H1 (cell line): ENCODE measurements at regions not wholly inside any gene's neighbourhood (a gene's known extent, or its start where the extent isn't known, plus 50 kb on each side); places are given as distances from the start of the nearest gene placed in this dataset.

Experiments used
- CTCF ChIA-PET: fragments of 300-600 bp; sonication (Branson Sonifier 250); formaldehyde crosslinking; loops from one replicate; lab custom pipeline; 2021; ENCODE audit not compliant: partially characterized antibody; lab: Charles Lee
- POLR2A ChIA-PET: fragments of 300-600 bp; sonication (Branson Sonifier 250); formaldehyde crosslinking; loops from one replicate; lab custom pipeline; 2021; ENCODE audit warnings: inconsistent platforms; ENCODE audit not compliant: partially characterized antibody; lab: Charles Lee
- DNase-seq, 2 experiments: peaks; one replicate each; pipeline versions ENCODE4 v3.0.0 to v3.0.0-alpha.2; 2010 to 2022; ENCODE audit warnings: low spot score in 2 of 2, low read depth in 1 of 2, mixed read lengths in 1 of 2
- FAIRE-seq: peaks from 2 replicates; lab custom pipeline; 2011; peaks lifted over from hg19 to GRCh38; lab: Jason Lieb, UNC
- H2AFZ ChIP-seq: 2 replicates; pipeline ENCODE4 v1.8.1; 2012; ENCODE audit warnings: low read length, inconsistent platforms
- H2AK5ac ChIP-seq: 2 replicates; pipeline ENCODE4 v1.6.1; 2013; ENCODE audit warnings: low read depth, low read length
- H2BK120ac ChIP-seq: replicated peaks from 2 replicates; pipeline ENCODE3; 2013; ENCODE audit warnings: low read depth, low read length, inconsistent platforms
- H2BK12ac ChIP-seq: 2 replicates; pipeline ENCODE4 v1.6.1; 2013; ENCODE audit warnings: low read depth, low read length
- H2BK15ac ChIP-seq: 2 replicates; pipeline ENCODE4 v1.6.1; 2013; ENCODE audit warnings: low read length
- H2BK20ac ChIP-seq: 2 replicates; pipeline ENCODE4 v1.6.1; 2013; ENCODE audit warnings: low read length
- H2BK5ac ChIP-seq: 2 replicates; pipeline ENCODE4 v1.6.1; 2013; ENCODE audit warnings: low read depth, low read length
- H3K14ac ChIP-seq: 2 replicates; pipeline ENCODE4 v1.6.1; 2013; ENCODE audit warnings: inconsistent platforms; ENCODE audit not compliant: insufficient read length
- H3K18ac ChIP-seq: 2 replicates; pipeline ENCODE4 v1.6.1; 2013; ENCODE audit warnings: low read length; ENCODE audit errors: extremely low read depth
- H3K23ac ChIP-seq: 2 replicates; pipeline ENCODE4 v1.6.1; 2013; ENCODE audit warnings: inconsistent platforms; ENCODE audit not compliant: insufficient read length
- H3K23me2 ChIP-seq: 2 replicates; pipeline ENCODE4 v1.6.1; 2013; ENCODE audit warnings: low read depth, low read length
- H3K27ac ChIP-seq: 2 replicates; pipeline ENCODE4 v1.6.1; 2011; ENCODE audit warnings: low read depth, low read length, inconsistent platforms
- H3K27me3 ChIP-seq, 4 experiments: replicated peaks in 1 of 4; 1 replicate in 1 of 4; 2 replicates in 3 of 4; pipeline versions ENCODE4 v1.6.1 to v1.8.1; 2011 to 2013; ENCODE audit warnings: low read length in 3 of 4, mild to moderate bottlenecking in 3 of 4, inconsistent platforms in 2 of 4, mixed read lengths in 2 of 4, moderate library complexity in 1 of 4; ENCODE audit not compliant: control insufficient read depth in 3 of 4, insufficient read depth in 3 of 4; ENCODE audit errors: extremely low read depth in 1 of 4
- H3K36me3 ChIP-seq, 4 experiments: 2 replicates each; pipeline versions ENCODE4 v1.6.1 to v1.8.1; 2011 to 2013; ENCODE audit warnings: mild to moderate bottlenecking in 4 of 4, low read length in 3 of 4, moderate library complexity in 2 of 4, control low read depth in 1 of 4, inconsistent platforms in 1 of 4; ENCODE audit not compliant: insufficient read depth in 4 of 4, control insufficient read depth in 2 of 4
- H3K4ac ChIP-seq: replicated peaks from 2 replicates; pipeline ENCODE3; 2013; ENCODE audit warnings: low read length, low read depth, mixed read lengths, inconsistent platforms; ENCODE audit not compliant: insufficient read length
- H3K4me1 ChIP-seq, 4 experiments: replicated peaks in 1 of 4; 1 replicate in 1 of 4; 2 replicates in 3 of 4; pipeline versions ENCODE4 v1.6.1 to v1.8.1; 2011 to 2013; ENCODE audit warnings: low read length in 3 of 4, inconsistent platforms in 2 of 4, mixed read lengths in 1 of 4; ENCODE audit not compliant: insufficient read depth in 4 of 4, control insufficient read depth in 3 of 4
- H3K4me2 ChIP-seq, 2 experiments: 2 replicates each; pipeline versions ENCODE4 v1.6.1 to v1.8.1; 2011 to 2013; ENCODE audit warnings: low read depth in 2 of 2, low read length in 2 of 2, control low read depth in 1 of 2, inconsistent platforms in 1 of 2, mild to moderate bottlenecking in 1 of 2; ENCODE audit not compliant: insufficient read depth in 1 of 2
- H3K4me3 ChIP-seq, 4 experiments: fragments of 200-600, 300-600 bp in 1 of 4; sonication (generic), shearing (Covaris generic), sonication (Bioruptor Twin) in 1 of 4; 2 replicates each; pipeline versions ENCODE4 v1.5.1 to v1.8.1; 2011 to 2016; ENCODE audit warnings: low read length in 4 of 4, low read depth in 3 of 4, control low read depth in 2 of 4, inconsistent platforms in 2 of 4, mild to moderate bottlenecking in 2 of 4, mixed read lengths in 1 of 4, moderate library complexity in 1 of 4; ENCODE audit not compliant: insufficient read depth in 2 of 4; ENCODE audit errors: extremely low read depth in 1 of 4
- H3K56ac ChIP-seq: replicated peaks from 2 replicates; pipeline ENCODE3; 2013; ENCODE audit warnings: low read depth, mild to moderate bottlenecking, mixed read lengths, low read length, inconsistent platforms; ENCODE audit not compliant: insufficient read length
- H3K79me1 ChIP-seq: 2 replicates; pipeline ENCODE4 v1.6.1; 2013; ENCODE audit warnings: low read depth, low read length, control low read depth
- H3K79me2 ChIP-seq, 2 experiments: 2 replicates each; pipeline versions ENCODE4 v1.6.1 to v1.8.1; 2012 to 2013; ENCODE audit warnings: low read length in 2 of 2, mild to moderate bottlenecking in 2 of 2, inconsistent platforms in 1 of 2; ENCODE audit not compliant: insufficient read depth in 2 of 2, control insufficient read depth in 1 of 2
- H3K9ac ChIP-seq, 4 experiments: replicated peaks in 1 of 4; 1 replicate in 1 of 4; 2 replicates in 3 of 4; pipeline versions ENCODE4 v1.6.1 to v1.8.1; 2011 to 2013; ENCODE audit warnings: low read depth in 3 of 4, low read length in 3 of 4, control low read depth in 2 of 4, mild to moderate bottlenecking in 2 of 4, moderate library complexity in 2 of 4, inconsistent platforms in 1 of 4; ENCODE audit errors: extremely low read depth in 1 of 4
- H3K9me3 ChIP-seq, 2 experiments: 2 replicates each; pipeline versions ENCODE4 v1.6.1 to v1.8.1; 2012 to 2013; ENCODE audit warnings: mild to moderate bottlenecking in 2 of 2, moderate library complexity in 2 of 2, control low read depth in 1 of 2, inconsistent platforms in 1 of 2, low read depth in 1 of 2, low read length in 1 of 2, mixed read lengths in 1 of 2; ENCODE audit not compliant: insufficient read depth in 2 of 2
- H4K20me1 ChIP-seq, 2 experiments: replicated peaks in 1 of 2; 2 replicates each; pipeline versions ENCODE3 to v1.8.1; 2011 to 2013; ENCODE audit warnings: inconsistent platforms in 2 of 2, low read length in 2 of 2, mild to moderate bottlenecking in 1 of 2; ENCODE audit not compliant: insufficient read depth in 2 of 2, control insufficient read depth in 1 of 2
- H4K5ac ChIP-seq: 2 replicates; pipeline ENCODE4 v1.6.1; 2013; ENCODE audit warnings: low read length, low read depth, mixed read lengths, inconsistent platforms; ENCODE audit not compliant: insufficient read length
- H4K8ac ChIP-seq: 2 replicates; pipeline ENCODE4 v1.8.0; 2013; ENCODE audit warnings: mild to moderate bottlenecking, moderate library complexity, low read length, inconsistent platforms; ENCODE audit not compliant: insufficient read depth; ENCODE audit errors: extremely low read depth
- H4K91ac ChIP-seq: replicated peaks from 2 replicates; pipeline ENCODE3; 2013; ENCODE audit warnings: low read length, mixed read lengths, inconsistent platforms; ENCODE audit not compliant: insufficient read length
- CBX5 ChIP-seq: fragments of 300-800, 300-1000 bp; sonication (generic); IDR thresholded peaks from 2 replicates; pipeline ENCODE4 v1.7.1; 2016; ENCODE audit warnings: antibody characterized with exemption, low read length, low read depth
- CEBPB ChIP-seq: IDR thresholded peaks from 2 replicates; pipeline ENCODE4 v1.6.1; 2012; ENCODE audit warnings: low read depth, low read length
- EGR1 ChIP-seq: IDR thresholded peaks from 2 replicates; pipeline ENCODE4 v1.6.1; 2011; ENCODE audit warnings: low read depth, low read length, borderline replicate concordance
- EZH2 ChIP-seq: fragments of 200-600 bp; sonication (generic); IDR thresholded peaks from 2 replicates; pipeline ENCODE4 v1.7.1; 2012; ENCODE audit warnings: low read depth, mild to moderate bottlenecking, moderate library complexity, low read length, inconsistent platforms; ENCODE audit not compliant: severe bottlenecking
- HDAC2 ChIP-seq, 2 experiments: fragments of 300-600 bp in 1 of 2; sonication (generic) in 1 of 2; IDR thresholded peaks; 2 replicates each; pipeline ENCODE4 v1.6.1; 2011 to 2012; ENCODE audit warnings: low read depth in 2 of 2, low read length in 2 of 2, mild to moderate bottlenecking in 2 of 2, moderate library complexity in 2 of 2, borderline replicate concordance in 1 of 2, inconsistent platforms in 1 of 2
- KDM5A ChIP-seq: fragments of 200-600 bp; IDR thresholded peaks from 2 replicates; pipeline ENCODE4 v1.7.1; 2012; ENCODE audit warnings: mild to moderate bottlenecking, low read length, inconsistent platforms, mixed read lengths
- NANOG ChIP-seq: IDR thresholded peaks from 2 replicates; pipeline ENCODE4 v1.6.1; 2011; ENCODE audit warnings: low read length, low read depth, mild to moderate bottlenecking, inconsistent platforms; ENCODE audit not compliant: insufficient read depth, poor library complexity, severe bottlenecking
- POU5F1 ChIP-seq: IDR thresholded peaks from 2 replicates; pipeline ENCODE4 v1.6.1; 2011; ENCODE audit warnings: low read depth, mild to moderate bottlenecking, low read length, moderate library complexity
- RXRA ChIP-seq: IDR thresholded peaks from 2 replicates; pipeline ENCODE4 v1.6.1; 2011; ENCODE audit warnings: low read depth, mild to moderate bottlenecking, low read length, moderate library complexity; ENCODE audit not compliant: insufficient read depth
- SIRT6 ChIP-seq: IDR thresholded peaks from one replicate; pipeline ENCODE4 v1.7.1; 2012; ENCODE audit warnings: low read length, inconsistent platforms
- TAF1 ChIP-seq: IDR thresholded peaks from 2 replicates; pipeline ENCODE4 v1.6.1; 2011; ENCODE audit warnings: mild to moderate bottlenecking, low read depth, low read length
- TCF12 ChIP-seq: IDR thresholded peaks from 2 replicates; pipeline ENCODE4 v1.6.1; 2011; ENCODE audit warnings: low read depth, mild to moderate bottlenecking, low read length
- WGBS, 2 experiments: shearing (Covaris generic) in 1 of 2; methylation state at CpG; one replicate each; pipeline versions ENCODE4 v1.1.6 to v1.1.7; 2013 to 2015; ENCODE audit warnings: low lambda C conversion rate in 2 of 2, mixed read lengths in 2 of 2, inconsistent platforms in 1 of 2, low coverage in 1 of 2, missing lambda C conversion rate in 1 of 2; ENCODE audit not compliant: insufficient replicate concordance in 2 of 2, insufficient coverage in 1 of 2, insufficient read length in 1 of 2; ENCODE audit errors: extremely low coverage in 1 of 2, missing lambda C conversion rate in 1 of 2; 5-methylcytosine and 5-hydroxymethylcytosine counted together
- TF ChIP-seq, protein P1 (sequence below): IDR thresholded peaks from 2 replicates; pipeline ENCODE4 v1.6.1; 2011; ENCODE audit warnings: low read depth, mild to moderate bottlenecking, low read length; ENCODE audit not compliant: insufficient read depth

DNA sequence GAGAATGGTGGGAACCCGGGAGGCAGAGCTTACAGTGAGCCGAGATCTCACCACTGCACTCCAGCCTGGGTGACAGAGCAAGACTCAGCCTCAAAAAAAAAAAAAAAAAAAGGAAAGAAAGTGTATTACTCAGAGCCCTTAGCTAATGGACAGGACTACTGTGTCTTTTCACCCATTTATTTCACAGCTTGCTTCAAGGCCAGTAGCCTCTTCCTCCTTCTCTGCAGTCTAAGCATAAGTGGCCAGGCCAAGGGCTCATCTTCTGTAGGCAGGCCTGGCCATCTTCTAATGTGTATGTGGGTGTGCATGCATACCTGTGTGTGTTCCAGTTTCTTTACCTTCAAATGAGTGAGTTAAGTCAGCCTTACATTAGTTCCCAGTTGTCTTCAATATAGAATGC lies 94.8 kb upstream of the GDF10 start:
- H4K20me1 ChIP-seq = no peaks in the 10 kb centered on the region
- no peak for FAIRE-seq
- 100% methylated on average over 2 of the region's 2 CpGs; no CpG with 5 or more reads in 1 of the 2 experiments for WGBS, 2 experiments
- H2BK120ac ChIP-seq = no peak overlapping the region
- H3K36me3 ChIP-seq = no peaks in the 10 kb centered on the region
- no peak overlapping the region for H4K8ac ChIP-seq
- no peak overlapping the region for H2BK12ac ChIP-seq
- no peaks in the 10 kb centered on the region for H3K27me3 ChIP-seq
- H3K4me2 ChIP-seq = no peak overlapping the region
- no peak overlapping the region for H2BK5ac ChIP-seq
- H2AK5ac ChIP-seq = no peak overlapping the region
- H3K23ac ChIP-seq = no peak overlapping the region
- H3K14ac ChIP-seq = no peak overlapping the region
- no peak for TF ChIP-seq CBX5
- TF ChIP-seq SIRT6 = no peak
- no peak for TF ChIP-seq TAF1
- TF ChIP-seq POU5F1 = no peak
- no peak for TF ChIP-seq NANOG
- TF ChIP-seq EGR1 = no peak
- TF ChIP-seq, protein P1, sequence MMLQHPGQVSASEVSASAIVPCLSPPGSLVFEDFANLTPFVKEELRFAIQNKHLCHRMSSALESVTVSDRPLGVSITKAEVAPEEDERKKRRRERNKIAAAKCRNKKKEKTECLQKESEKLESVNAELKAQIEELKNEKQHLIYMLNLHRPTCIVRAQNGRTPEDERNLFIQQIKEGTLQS = no peak
- no peak for TF ChIP-seq KDM5A
- TF ChIP-seq EZH2 = no peak
- no peak for TF ChIP-seq RXRA
- TF ChIP-seq TCF12 = no peak
- TF ChIP-seq HDAC2 (IDR thresholded peaks at IDR 0.05; ENCODE audit: borderline replicate concordance in 1 of 2, low read depth in 2 of 2, low read length in 2 of 2) = no peak
- no peak for TF ChIP-seq CEBPB
- TF ChIP-seq, all 59 proteins: peak for 0
- Histone ChIP-seq H4K5ac (no peak overlapping the region), H2BK15ac (no peak overlapping the region), H2BK20ac (no peak overlapping the region), H3K56ac (no peak overlapping the region), H4K91ac (no peak overlapping the region), H3K79me2 (no peaks in the 10 kb centered on the region), H3K79me1 (no peaks in the 10 kb centered on the region), H3K4ac (no peak overlapping the region), H3K4me1 (peaks cover 0 to under 1% (median 0%) of the 10 kb centered on the region in 4 experiments; a peak in 1 of 7 replicates), H3K23me2 (no peaks in the 10 kb centered on the region), H3K9ac (no peak overlapping the region), H3K9me3 (no peaks in the 10 kb centered on the region), H3K18ac (no peak overlapping the region), H3K27ac (no peak overlapping the region), H2AFZ (no peak overlapping the region), H3K4me3 (no peak overlapping the region)
- DNase-seq = no peak
- ChIA-PET POLR2A (no interaction called here), CTCF (no interaction called here)
